ENCODE measurements at regions not wholly inside any gene's neighbourhood (a gene's known extent, or its start where the extent isn't known, plus 50 kb on each side); places are given as distances from the start of the nearest gene placed in this dataset.

GRCh38 chr14:36005670-36006069 is 170.9 kb downstream of the PTCSC3 start:
- DNase-seq (ENCODE audit: low read depth, low spot score) = no peak
- no peak overlapping the region for H3K4me3 ChIP-seq (ENCODE audit: insufficient read length, low read depth)
- H3K27me3 ChIP-seq (ENCODE audit: insufficient read depth, insufficient read length) = no peaks in the 10 kb centered on the region
- H3K36me3 ChIP-seq (ENCODE audit: insufficient read depth, insufficient read length, low read length) = no peaks in the 10 kb centered on the region
- H3K9me3 ChIP-seq (ENCODE audit: insufficient read depth, low read length) = no peaks in the 10 kb centered on the region
- TF ChIP-seq SUZ12 (IDR thresholded peaks at IDR 0.05; ENCODE audit: extremely low read depth, insufficient read depth, insufficient read length) (no peak), YY1 (IDR thresholded peaks at IDR 0.05; ENCODE audit: insufficient read depth, insufficient read length) (no peak), ZNF274 (IDR thresholded peaks at IDR 0.05; ENCODE audit: low read depth, low read length) (no peak)
- H3K9ac ChIP-seq (ENCODE audit: insufficient read length, low read depth) = no peak overlapping the region
- H3K4me1 ChIP-seq (ENCODE audit: insufficient read depth, insufficient read length) = no peaks in the 10 kb centered on the region

- Histone ChIP-seq H3K27me3 (ENCODE audit: insufficient read depth, insufficient read length) (no peaks in the 10 kb centered on the region), H3K4me1 (ENCODE audit: insufficient read depth, insufficient read length) (no peaks in the 10 kb centered on the region), H3K36me3 (ENCODE audit: insufficient read depth, insufficient read length, low read length) (no peaks in the 10 kb centered on the region), H3K4me3 (ENCODE audit: insufficient read length, low read depth) (no peak overlapping the region), H3K9ac (ENCODE audit: insufficient read length, low read depth) (no peak overlapping the region), H3K9me3 (ENCODE audit: insufficient read depth, low read length) (no peaks in the 10 kb centered on the region)
- no peak for DNase-seq (ENCODE audit: low read depth, low spot score)
- TF ChIP-seq SUZ12 (IDR thresholded peaks at IDR 0.05; ENCODE audit: extremely low read depth, insufficient read depth, insufficient read length) = no peak
- no peak for TF ChIP-seq ZNF274 (IDR thresholded peaks at IDR 0.05; ENCODE audit: low read depth, low read length)
- TF ChIP-seq YY1 (IDR thresholded peaks at IDR 0.05; ENCODE audit: insufficient read depth, insufficient read length) = no peak
Measured at GRCh38 chr14:36001936-36002335, 174.6 kb downstream of the PTCSC3 start.

GRCh38 chr14:35999294-35999693 is 173.2 kb downstream of the BRMS1L start:
- TF ChIP-seq ZNF274 (IDR thresholded peaks at IDR 0.05; ENCODE audit: low read depth, low read length) (no peak), YY1 (IDR thresholded peaks at IDR 0.05; ENCODE audit: insufficient read depth, insufficient read length) (no peak), SUZ12 (IDR thresholded peaks at IDR 0.05; ENCODE audit: extremely low read depth, insufficient read depth, insufficient read length) (no peak)

GRCh38 chr14:35998303-35998702 is 172.2 kb downstream of the BRMS1L start:
- Histone ChIP-seq H3K9me3 (ENCODE audit: insufficient read depth, low read length) (no peaks in the 10 kb centered on the region), H3K4me1 (ENCODE audit: insufficient read depth, insufficient read length) (no peaks in the 10 kb centered on the region), H3K27me3 (ENCODE audit: insufficient read depth, insufficient read length) (no peaks in the 10 kb centered on the region), H3K4me3 (ENCODE audit: insufficient read length, low read depth) (no peak overlapping the region), H3K36me3 (ENCODE audit: insufficient read depth, insufficient read length, low read length) (no peaks in the 10 kb centered on the region), H3K9ac (ENCODE audit: insufficient read length, low read depth) (no peak overlapping the region)
- TF ChIP-seq YY1 (IDR thresholded peaks at IDR 0.05; ENCODE audit: insufficient read depth, insufficient read length) (no peak), SUZ12 (IDR thresholded peaks at IDR 0.05; ENCODE audit: extremely low read depth, insufficient read depth, insufficient read length) (no peak), ZNF274 (IDR thresholded peaks at IDR 0.05; ENCODE audit: low read depth, low read length) (no peak)
- no peak for DNase-seq (ENCODE audit: low read depth, low spot score)

More at GRCh38 chr14:35999294-35999693, 173.2 kb downstream of the BRMS1L start:
- Histone ChIP-seq H3K4me1 (ENCODE audit: insufficient read depth, insufficient read length) (no peaks in the 10 kb centered on the region), H3K4me3 (ENCODE audit: insufficient read length, low read depth) (no peak overlapping the region), H3K9me3 (ENCODE audit: insufficient read depth, low read length) (no peaks in the 10 kb centered on the region), H3K27me3 (ENCODE audit: insufficient read depth, insufficient read length) (no peaks in the 10 kb centered on the region), H3K36me3 (ENCODE audit: insufficient read depth, insufficient read length, low read length) (no peaks in the 10 kb centered on the region), H3K9ac (ENCODE audit: insufficient read length, low read depth) (no peak overlapping the region)
- DNase-seq (ENCODE audit: low read depth, low spot score) = no peak

GRCh38 chr14:35993684-35993960 is 167.5 kb downstream of the BRMS1L start:
- no peak for TF ChIP-seq YY1 (IDR thresholded peaks at IDR 0.05; ENCODE audit: insufficient read depth, insufficient read length)
- no peak for DNase-seq (ENCODE audit: low read depth, low spot score)
- Histone ChIP-seq H3K9ac (ENCODE audit: insufficient read length, low read depth) (no peak overlapping the region), H3K4me3 (ENCODE audit: insufficient read length, low read depth) (no peak overlapping the region), H3K36me3 (ENCODE audit: insufficient read depth, insufficient read length, low read length) (no peaks in the 10 kb centered on the region), H3K4me1 (ENCODE audit: insufficient read depth, insufficient read length) (no peaks in the 10 kb centered on the region), H3K27me3 (ENCODE audit: insufficient read depth, insufficient read length) (no peaks in the 10 kb centered on the region), H3K9me3 (ENCODE audit: insufficient read depth, low read length) (no peaks in the 10 kb centered on the region)

GRCh38 chr14:35992816-35993683 is 166.9 kb downstream of the BRMS1L start:
- TF ChIP-seq SUZ12 (IDR thresholded peaks at IDR 0.05; ENCODE audit: extremely low read depth, insufficient read depth, insufficient read length) (no peak), YY1 (IDR thresholded peaks at IDR 0.05; ENCODE audit: insufficient read depth, insufficient read length) (no peak), ZNF274 (IDR thresholded peaks at IDR 0.05; ENCODE audit: low read depth, low read length) (no peak)
- DNase-seq (ENCODE audit: low read depth, low spot score) = peak; percentile 5
- Histone ChIP-seq H3K4me1 (ENCODE audit: insufficient read depth, insufficient read length) (no peaks in the 10 kb centered on the region), H3K4me3 (ENCODE audit: insufficient read length, low read depth) (no peak overlapping the region), H3K9ac (ENCODE audit: insufficient read length, low read depth) (no peak overlapping the region), H3K9me3 (ENCODE audit: insufficient read depth, low read length) (no peaks in the 10 kb centered on the region), H3K27me3 (ENCODE audit: insufficient read depth, insufficient read length) (no peaks in the 10 kb centered on the region), H3K36me3 (ENCODE audit: insufficient read depth, insufficient read length, low read length) (no peaks in the 10 kb centered on the region)

- Histone ChIP-seq H3K4me1 (ENCODE audit: insufficient read depth, insufficient read length) (no peaks in the 10 kb centered on the region), H3K4me3 (ENCODE audit: insufficient read length, low read depth) (no peak overlapping the region), H3K9ac (ENCODE audit: insufficient read length, low read depth) (no peak overlapping the region), H3K36me3 (ENCODE audit: insufficient read depth, insufficient read length, low read length) (no peaks in the 10 kb centered on the region), H3K9me3 (ENCODE audit: insufficient read depth, low read length) (no peaks in the 10 kb centered on the region), H3K27me3 (ENCODE audit: insufficient read depth, insufficient read length) (no peaks in the 10 kb centered on the region)
- TF ChIP-seq SUZ12 (IDR thresholded peaks at IDR 0.05; ENCODE audit: extremely low read depth, insufficient read depth, insufficient read length) (no peak), YY1 (IDR thresholded peaks at IDR 0.05; ENCODE audit: insufficient read depth, insufficient read length) (no peak), ZNF274 (IDR thresholded peaks at IDR 0.05; ENCODE audit: low read depth, low read length) (no peak)
- DNase-seq (ENCODE audit: low read depth, low spot score) = no peak
Measured at GRCh38 chr14:35991356-35991755, 165.2 kb downstream of the BRMS1L start.
